Left ventricle myocardium inferior (tissue), 1 donor: ENCODE measurements at regions not wholly inside any gene's neighbourhood (a gene's known extent, or its start where the extent isn't known, plus 50 kb on each side); places are given as distances from the start of the nearest gene placed in this dataset.
"Not testable (repeated sequence)": the region's sequence is repeated elsewhere in the genome, so short reads cannot be mapped to it uniquely, and the experiment has no call there.

Experiments used
- DNase-seq: peaks from one replicate; pipeline ENCODE4 v3.0.0-alpha.2; 2020
- H3K27ac ChIP-seq: fragments of 200-600 bp; replicated peaks from 2 replicates; pipeline ENCODE4 v1.8.0; 2021
- H3K27me3 ChIP-seq: fragments of 200-600 bp; 2 replicates; pipeline ENCODE4 v1.8.0; 2021; ENCODE audit warnings: low read depth
- H3K36me3 ChIP-seq: fragments of 200-600 bp; 2 replicates; pipeline ENCODE4 v1.8.0; 2021
- H3K4me1 ChIP-seq: fragments of 200-600 bp; 2 replicates; pipeline ENCODE4 v1.8.0; 2021
- H3K4me3 ChIP-seq: fragments of 200-600 bp; 2 replicates; pipeline ENCODE4 v1.8.0; 2021; ENCODE audit warnings: mild to moderate bottlenecking, moderate library complexity
- H3K9me3 ChIP-seq: fragments of 200-600 bp; replicated peaks from 2 replicates; pipeline ENCODE4 v1.8.0; 2021
- CTCF ChIP-seq: fragments of 200-600 bp; IDR thresholded peaks from 2 replicates; pipeline ENCODE4 v1.8.0; 2021; ENCODE audit warnings: antibody characterized with exemption, mild to moderate bottlenecking, borderline replicate concordance
- intact Hi-C: fragments of 100-400 bp; cut with micrococcal nuclease; formaldehyde crosslinking; loops from one replicate; pipeline ENCODE4 v1.11.0; 2022
- donor health status: DM: no; HTN: yes; CAD: no; lungs with severe emphysema.

GRCh38 chr13:37966266-37966665 is 96.7 kb upstream of the TRPC4 start:
- Histone ChIP-seq H3K4me3 (no peak overlapping the region), H3K27ac (no peak overlapping the region), H3K4me1 (no peaks in the 10 kb centered on the region), H3K36me3 (no peaks in the 10 kb centered on the region), H3K9me3 (no peaks in the 10 kb centered on the region), H3K27me3 (no peaks in the 10 kb centered on the region)
- DNase-seq: no peak
- intact Hi-C loops: no loop called here
- TF ChIP-seq CTCF: no peak

GRCh38 chr13:37960427-37960826 is 90.9 kb upstream of the TRPC4 start:
- Histone ChIP-seq H3K27me3 (no peaks in the 10 kb centered on the region), H3K36me3 (no peaks in the 10 kb centered on the region), H3K4me1 (no peaks in the 10 kb centered on the region), H3K4me3 (no peak overlapping the region), H3K27ac (no peak overlapping the region), H3K9me3 (no peaks in the 10 kb centered on the region)
- TF ChIP-seq CTCF: no peak
- intact Hi-C loops: no loop called here
- DNase-seq: no peak

- Histone ChIP-seq H3K4me3 (no peak overlapping the region), H3K27me3 (no peaks in the 10 kb centered on the region), H3K36me3 (no peaks in the 10 kb centered on the region), H3K9me3 (no peaks in the 10 kb centered on the region), H3K4me1 (no peaks in the 10 kb centered on the region), H3K27ac (no peak overlapping the region)
- no peak for DNase-seq
- intact Hi-C loops: no loop called here
- no peak for TF ChIP-seq CTCF
Observed at GRCh38 chr13:37959284-37959683, 89.7 kb upstream of the TRPC4 start.

- Histone ChIP-seq H3K4me3 (no peak overlapping the region), H3K27ac (no peak overlapping the region), H3K4me1 (no peaks in the 10 kb centered on the region), H3K36me3 (no peaks in the 10 kb centered on the region), H3K9me3 (no peaks in the 10 kb centered on the region), H3K27me3 (no peaks in the 10 kb centered on the region)
- intact Hi-C loops: no loop called here
- no peak for DNase-seq
- no peak for TF ChIP-seq CTCF
Observed at GRCh38 chr13:37956536-37956935, 87.0 kb upstream of the TRPC4 start.

- H3K27me3 ChIP-seq, H3K4me1 ChIP-seq, intact Hi-C loops, H3K36me3 ChIP-seq, H3K27ac ChIP-seq, H3K9me3 ChIP-seq, DNase-seq, H3K4me3 ChIP-seq: not testable (repeated sequence)
Observed at GRCh38 chr13:37954597-37954996, 85.0 kb upstream of the TRPC4 start.

- no peak for DNase-seq
- H3K27ac ChIP-seq: no peak overlapping the region
- no peaks in the 10 kb centered on the region for H3K4me1 ChIP-seq
- H3K4me3 ChIP-seq: no peak overlapping the region
- no peak for TF ChIP-seq CTCF
- no peaks in the 10 kb centered on the region for H3K36me3 ChIP-seq
- no peaks in the 10 kb centered on the region for H3K9me3 ChIP-seq
- no peaks in the 10 kb centered on the region for H3K27me3 ChIP-seq
- intact Hi-C loops: no loop called here
Observed at GRCh38 chr13:37954191-37954590, 84.6 kb upstream of the TRPC4 start.
